Stimulated activated CD4-positive, alpha-beta T cell treated with anti-CD3 and anti-CD28 coated beads, Interleukin-12 subunit alpha, Interleukin-12 subunit beta, amount 100 ng/mL, for 24 hours (primary cell): ENCODE measurements at regions not wholly inside any gene's neighbourhood (a gene's known extent, or its start where the extent isn't known, plus 50 kb on each side); places are given as distances from the start of the nearest gene placed in this dataset.

Experiments used
- DNase-seq, 2 experiments: peaks; one replicate each; pipeline ENCODE4 v3.0.0-alpha.2; 2020; ENCODE audit warnings: low read depth in 2 of 2

DNA sequence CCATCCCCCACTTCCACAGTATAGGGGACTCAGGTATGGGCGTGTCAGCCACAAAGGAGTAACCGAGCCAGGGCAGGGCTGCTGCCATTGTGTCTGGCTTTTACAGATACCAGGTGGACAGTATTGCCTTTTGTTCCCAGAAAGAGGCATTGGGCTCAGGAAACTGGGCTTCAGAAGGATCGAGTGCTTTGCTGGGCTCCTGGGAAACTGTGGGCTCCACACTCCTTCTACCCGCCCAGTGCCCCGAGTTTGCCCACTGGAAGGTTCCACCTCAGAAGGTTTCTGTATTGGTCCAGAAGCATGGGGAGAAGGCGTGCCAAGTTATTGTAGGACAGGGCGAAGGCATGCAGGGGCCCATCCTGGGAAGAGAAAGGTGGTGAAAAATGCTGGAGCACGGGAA, 894.4 kb downstream of the TBC1D22A start:
- no peak for DNase-seq

DNA sequence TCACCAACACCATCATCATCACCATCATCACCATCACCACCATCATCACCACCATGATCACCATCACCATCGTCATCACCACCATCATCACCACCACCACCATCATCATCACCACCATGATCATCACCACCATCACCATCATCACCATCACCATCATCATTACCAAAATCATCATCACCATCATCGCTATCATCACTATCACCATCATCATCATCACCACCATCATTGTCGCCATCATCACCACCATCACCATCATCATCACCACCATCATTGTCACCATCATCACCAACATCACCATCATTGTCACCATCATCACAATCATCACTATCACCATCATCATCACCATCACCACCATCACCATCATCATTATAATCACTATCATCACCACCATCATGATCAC, 893.5 kb downstream of the TBC1D22A start:
- no peak for DNase-seq

DNA sequence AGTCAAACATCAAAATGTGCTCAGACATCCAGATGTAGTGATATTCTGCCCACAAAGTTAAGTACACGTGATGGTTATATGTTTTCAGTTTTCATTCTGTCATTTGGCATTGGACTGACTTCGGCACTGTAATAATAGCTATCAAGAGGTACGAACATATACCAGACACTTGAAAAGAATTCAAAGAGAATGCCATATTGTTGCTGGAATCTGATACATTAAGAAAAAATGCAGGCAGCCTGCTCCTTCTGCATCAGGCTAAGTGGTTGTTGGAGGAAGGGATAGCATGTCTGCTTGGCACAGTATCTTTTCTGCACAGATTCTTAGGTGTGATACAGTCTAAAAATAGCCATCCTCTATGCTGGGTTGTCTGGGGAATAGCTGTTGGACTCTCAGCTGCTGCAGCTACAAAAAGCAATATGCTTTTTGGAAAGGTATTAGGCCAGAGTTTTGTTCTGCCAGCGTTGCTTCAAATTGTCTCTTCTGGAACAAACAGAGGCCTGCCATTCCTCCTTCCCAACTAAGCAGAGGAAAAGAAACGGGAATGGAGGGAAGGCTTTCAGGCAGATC, 892.6 kb downstream of the TBC1D22A start:
- no peak for DNase-seq

DNA sequence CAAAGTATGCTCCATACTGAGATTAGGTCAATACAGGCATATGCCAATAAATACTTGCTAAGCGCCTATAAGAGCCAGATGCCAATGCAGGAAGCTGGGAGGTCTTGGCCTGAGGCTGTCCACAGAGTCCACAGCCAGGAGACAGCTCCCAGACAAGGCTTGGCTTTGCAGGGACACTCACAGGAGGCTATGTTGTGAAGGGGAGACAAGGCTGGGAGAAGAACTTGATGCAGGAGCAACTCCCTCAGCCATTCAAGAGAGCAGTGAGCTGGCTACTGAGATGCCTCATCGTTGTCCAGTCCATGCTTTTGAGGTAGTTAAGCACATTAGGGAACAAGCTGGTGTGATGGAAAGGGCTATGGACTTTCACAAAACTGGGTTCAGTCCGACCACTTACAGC, 891.5 kb downstream of the TBC1D22A start:
- DNase-seq: no peak

DNA sequence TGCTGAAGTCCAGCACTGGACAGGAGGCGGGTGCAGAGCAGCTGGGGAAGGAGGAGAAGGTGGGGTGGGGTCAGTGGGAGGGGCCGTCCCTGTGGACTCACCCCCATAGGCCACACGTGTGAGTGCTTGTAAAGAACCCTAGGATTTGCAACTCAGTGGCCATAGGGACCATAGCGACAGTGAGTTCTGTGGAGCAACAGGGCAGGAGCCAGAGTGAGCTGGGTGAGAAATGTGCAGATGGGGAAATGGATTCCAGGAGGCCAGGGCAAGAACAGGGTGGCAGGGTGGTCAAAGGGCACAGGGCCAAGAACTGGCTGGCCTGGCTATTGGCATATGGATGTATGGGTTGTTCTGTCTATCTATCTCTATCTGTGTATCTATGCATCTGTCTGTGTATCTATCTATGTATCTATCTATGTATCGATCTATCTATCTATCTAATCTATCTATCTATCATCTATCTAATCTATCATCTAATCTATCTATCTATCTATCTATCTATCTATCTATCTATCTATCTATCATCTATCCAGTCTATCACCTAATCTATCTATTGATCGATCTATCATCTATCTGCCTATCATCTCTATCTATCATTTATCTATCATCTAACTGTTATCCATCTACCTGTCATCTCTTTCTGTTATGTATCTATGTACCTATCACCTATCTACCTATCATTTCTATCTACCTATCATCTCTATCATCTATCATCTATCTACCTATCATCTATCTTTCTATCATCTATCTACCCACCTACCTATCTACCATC, 889.0 kb downstream of the TBC1D22A start:
- DNase-seq: no peak

DNA sequence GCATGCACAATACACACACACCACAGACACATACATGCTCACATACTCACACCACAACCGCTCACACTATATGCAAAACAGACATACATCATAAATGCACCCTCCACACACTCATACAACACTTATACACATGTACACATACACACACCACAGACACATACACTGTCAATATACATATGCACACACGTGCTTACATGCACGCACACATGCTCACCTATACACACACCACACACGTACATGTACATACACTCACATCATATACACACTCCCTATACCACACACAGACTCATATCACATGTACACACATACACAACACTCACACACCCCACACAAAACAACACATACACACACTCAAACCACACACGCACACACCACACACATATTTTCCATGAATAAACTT, 885.3 kb downstream of the TBC1D22A start:
- no peak for DNase-seq

DNA sequence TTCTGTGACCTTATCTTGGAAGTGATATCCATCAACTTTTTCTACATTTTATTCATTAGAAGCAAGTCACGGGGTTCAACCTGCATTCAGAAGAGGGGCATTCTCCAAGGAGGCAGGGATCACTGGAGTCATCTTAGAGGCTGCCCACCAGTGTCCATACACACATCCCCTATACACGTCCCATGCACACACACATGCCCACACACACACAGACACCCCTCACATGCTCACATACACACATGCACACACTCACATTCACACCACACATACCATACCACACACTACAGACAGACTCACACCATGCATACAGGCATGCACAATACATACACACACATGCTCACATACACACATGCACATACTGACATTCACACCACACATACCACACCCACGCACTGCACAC, 884.7 kb downstream of the TBC1D22A start:
- no peak for DNase-seq

DNA sequence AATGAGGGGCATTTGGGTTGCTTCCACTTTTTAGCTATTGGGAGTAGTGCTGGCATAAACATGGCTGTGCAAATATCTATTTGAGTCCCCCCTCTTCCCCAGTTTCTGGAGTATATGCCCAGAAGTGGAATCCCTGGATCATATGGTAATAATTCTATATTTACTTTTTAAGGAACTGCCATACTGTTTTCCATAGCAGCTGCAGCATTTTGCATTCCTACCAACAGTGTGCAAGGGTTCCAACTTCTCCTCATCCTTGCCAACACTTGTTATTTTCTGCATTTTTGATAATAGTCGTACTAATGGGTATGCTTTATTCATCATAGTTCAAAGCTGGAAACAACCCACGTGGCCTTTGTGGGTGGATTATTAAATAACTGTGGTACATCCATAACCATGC, 883.5 kb downstream of the TBC1D22A start:
- no peak for DNase-seq

DNA sequence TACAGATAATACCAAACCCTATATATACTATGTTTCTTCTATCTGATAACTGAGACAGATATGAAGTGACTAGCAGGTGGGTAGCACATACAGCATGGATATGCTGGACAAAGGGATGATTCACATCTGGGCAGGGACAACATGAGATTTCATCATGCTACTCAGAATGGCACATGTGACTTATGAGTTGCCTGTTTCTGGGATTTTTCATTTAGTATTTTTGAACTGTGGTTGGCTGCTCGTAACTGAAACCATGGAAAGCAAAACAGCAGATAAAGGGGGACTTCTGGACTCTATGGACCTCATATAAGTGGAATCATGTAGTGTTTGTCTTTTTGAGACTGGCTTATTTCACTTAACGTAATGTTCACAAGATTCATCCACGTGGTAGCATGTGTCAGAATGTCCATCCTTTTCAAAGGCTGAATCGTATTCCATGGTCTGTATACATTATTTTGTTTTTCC, 883.0 kb downstream of the TBC1D22A start:
- no peak for DNase-seq

DNA sequence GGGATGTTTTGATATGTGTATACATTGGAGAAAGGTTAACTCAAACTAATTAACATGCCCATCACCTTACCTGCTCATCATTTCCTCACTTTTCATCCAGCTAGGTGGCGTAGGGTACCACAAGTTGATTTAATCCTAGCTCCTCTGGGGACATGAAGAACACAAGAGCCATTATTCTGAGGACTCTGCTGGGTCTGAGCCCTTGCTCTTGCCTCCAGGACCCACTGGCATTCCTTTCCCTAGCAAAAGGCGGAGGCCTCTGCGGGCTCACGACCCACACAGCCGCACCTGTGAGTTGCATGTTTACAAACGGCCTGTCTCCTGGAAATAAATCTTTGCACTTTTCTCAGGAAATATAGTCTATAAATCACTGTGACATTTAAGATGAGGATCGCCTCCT, 871.9 kb downstream of the TBC1D22A start:
- DNase-seq: no peak

DNA sequence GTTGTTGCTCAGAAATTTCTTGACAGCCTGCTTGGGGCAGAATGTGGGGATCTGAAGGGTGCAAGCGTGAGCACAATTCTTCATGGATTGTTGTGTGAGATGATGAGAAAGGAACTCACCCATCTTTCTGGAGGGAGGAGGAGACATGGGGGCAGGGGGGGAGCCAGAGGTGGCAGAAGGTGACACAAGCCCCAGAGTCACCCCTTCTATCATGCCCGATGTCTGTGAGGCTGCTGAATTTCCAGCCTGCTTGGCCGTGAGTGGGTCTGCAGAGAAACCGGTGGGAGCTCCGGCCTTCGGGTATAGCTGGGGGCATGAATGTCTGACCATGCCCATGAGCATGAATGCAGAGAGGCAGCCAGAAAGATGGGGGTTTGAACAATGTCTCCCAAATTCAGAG, 870.7 kb downstream of the TBC1D22A start:
- no peak for DNase-seq

DNA sequence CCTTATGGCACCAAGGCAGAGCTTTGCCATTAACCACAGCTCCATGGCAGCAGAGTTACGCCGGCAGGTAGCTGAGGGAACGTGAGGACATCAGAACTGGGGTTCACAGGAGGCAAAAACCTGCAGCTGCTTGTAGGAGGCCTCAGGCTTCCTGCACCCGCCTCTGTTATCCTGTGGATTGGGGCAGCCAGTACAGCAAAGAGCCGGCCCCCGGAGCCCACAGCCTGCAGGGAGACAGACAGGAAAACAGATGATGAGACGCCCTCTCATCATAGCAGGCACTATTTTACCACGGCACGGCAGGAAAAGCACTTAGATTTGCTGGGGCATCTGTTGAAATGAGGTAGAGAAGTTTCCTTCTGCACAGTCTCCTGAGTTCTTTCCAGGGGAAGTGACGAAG, 870.3 kb downstream of the TBC1D22A start:
- no peak for DNase-seq

DNA sequence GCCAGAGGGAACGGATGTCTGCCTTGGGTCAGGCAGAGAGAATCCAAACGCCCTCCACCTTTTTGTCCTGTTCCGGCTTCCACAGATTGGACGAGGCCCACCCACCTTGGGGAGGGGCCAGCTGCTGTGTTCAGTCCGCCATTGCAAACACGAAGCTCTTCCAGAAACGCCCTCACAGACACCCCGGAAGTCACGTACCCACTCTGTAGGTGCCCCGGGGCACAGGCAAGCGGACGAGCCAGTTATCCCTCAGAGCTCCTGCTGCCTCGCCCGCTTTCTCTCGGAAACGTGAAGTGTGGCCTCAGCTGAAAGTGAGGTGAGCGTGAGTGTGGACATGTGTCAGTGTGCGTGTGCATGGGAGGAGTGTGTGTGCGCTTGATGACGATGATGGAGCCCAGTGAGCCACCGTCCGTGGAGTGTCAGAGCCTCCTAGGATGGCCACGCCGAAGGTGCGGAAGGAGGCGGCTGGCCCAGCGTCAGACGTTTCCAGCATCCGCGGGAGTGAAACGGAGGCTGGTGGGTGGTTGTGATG, 869.2 kb downstream of the TBC1D22A start:
- no peak for DNase-seq

DNA sequence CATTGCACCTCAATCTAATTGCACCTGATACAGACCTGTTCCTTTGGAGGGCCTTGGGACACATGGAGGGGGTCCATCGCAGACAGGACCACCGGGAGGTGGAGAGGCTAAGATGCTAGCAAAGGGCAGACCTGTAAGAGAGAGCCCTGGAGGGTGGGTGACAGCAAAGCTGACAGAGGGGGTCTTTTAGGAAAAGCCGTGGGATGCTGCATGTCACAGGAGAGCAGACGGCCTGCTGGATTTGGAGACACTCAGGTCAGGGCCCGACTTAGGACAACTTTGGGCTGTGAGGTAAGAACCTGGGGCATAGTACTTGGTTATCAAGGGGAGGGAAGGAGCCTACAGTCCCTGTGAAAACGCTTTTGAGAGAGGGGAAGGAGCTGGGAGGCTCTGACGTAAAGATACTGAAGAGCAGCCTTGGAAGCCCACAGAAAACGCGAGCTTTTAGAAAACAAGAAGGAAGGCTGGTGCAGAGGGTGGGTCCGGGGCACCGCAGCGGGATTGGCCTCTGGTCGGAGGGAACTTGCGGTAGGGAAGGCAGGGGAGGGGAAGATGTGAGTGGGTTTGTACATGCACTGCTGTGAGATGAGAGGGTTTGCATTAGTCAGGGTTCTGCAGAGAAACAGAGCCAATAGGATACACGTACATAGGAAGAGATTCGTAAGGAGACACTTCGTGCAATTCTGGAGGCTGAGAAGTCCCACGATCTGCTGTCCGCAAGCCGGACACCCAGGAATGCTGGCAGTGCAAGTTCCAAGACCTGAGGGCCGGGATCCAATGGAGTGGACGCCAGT, 868.5 kb downstream of the TBC1D22A start:
- no peak for DNase-seq

DNA sequence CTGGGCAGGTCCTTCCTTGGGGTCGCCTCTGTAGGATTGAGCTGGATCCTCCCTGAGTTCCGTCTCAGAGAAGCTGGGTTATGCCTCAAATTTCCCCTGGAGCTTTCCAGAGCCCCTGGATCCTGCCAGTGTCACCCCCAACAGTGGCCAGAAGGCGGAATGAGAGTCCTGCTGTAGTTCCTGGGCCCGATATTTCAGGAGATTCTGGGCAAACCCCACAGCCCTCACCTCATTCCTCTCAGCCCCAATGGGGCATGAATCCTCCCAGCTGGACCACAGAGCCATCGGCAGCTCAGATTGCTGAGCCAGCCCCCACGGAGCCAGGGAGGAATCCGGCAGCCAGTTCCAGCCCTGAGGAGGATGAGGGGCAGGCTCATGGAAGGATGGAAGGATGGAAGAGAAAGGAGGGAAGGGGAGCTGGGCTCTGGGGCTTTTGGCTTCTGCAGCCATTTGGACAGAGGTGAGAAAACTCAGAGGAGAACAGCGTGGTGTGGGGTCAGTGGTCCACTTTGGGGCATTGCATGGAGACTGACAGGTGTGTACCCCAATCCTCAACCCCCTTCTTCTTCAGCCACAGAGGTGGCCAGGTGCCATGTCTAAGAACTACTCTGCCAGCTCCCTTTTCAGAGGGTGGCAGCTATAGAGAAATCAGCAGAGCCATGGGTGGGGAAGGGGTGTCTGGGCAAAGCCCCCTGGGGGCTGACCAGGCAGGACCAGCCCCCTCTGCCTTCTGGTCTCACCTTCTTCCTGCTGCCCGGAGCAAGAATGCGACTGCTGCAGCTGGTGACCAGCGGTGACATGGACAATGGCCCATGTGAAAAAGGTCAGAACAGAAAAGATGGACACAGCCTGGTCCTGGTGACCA, 867.6 kb downstream of the TBC1D22A start:
- DNase-seq: no peak

DNA sequence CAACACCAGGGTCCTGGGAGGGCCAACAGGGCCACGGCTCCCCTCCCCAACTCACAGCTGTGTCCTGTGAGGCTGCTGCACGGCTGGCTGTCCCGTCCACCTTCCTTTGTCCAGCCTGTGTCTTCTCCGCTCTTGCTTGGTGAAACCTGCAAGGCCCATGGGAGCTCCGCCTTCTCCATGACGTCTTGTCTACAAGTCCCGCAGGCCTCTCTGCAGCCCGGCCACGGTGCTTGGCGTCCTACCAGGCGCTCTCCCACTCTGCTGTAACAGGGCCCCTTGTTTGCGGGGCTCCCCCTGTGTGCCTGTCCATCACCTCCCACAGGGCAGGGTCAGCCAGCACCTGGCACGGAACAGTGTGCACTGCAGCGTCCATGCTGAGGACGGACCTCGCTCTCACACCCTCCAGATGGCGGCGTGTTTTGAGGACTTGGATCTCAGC, 866.8 kb downstream of the TBC1D22A start:
- DNase-seq: no peak

DNA sequence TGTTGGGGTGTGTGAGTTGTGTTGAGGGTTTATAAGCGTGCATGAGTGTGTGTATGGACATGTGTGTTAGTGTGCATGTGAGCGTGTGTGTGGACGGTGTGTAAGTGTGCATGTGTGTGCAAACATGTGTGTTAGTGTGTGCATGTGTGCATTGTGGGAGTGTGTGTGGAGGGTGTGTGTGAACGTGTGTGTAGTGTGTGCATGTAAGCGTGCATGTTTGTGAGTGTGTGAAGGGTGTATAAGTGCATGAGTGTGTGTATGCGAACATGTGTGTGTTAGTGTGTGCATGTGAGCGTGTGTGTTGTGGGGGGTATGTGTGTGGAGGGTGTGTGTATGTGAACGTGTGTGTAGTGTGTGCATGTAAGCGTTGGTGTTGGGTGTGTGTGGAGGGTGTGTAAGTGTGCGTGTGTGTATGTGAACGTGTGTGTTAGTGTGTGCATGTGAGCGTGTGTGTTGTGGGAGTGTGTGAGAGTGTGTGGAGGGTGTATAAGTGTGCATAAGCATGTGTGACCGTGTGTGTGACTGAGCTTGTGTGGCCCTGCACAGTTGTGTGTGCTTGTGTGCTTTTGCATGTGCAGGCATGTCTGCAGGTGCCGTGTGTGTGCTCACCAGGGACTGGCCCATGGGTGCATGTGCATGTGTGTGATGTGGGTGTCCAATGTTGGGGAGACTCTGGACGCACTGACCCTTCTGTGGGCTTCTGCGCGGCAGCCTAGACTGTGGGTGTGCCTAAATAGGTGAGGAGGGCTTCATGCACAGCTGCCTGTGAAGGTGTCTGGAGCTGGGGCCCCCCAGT, 866.2 kb downstream of the TBC1D22A start:
- no peak for DNase-seq

DNA sequence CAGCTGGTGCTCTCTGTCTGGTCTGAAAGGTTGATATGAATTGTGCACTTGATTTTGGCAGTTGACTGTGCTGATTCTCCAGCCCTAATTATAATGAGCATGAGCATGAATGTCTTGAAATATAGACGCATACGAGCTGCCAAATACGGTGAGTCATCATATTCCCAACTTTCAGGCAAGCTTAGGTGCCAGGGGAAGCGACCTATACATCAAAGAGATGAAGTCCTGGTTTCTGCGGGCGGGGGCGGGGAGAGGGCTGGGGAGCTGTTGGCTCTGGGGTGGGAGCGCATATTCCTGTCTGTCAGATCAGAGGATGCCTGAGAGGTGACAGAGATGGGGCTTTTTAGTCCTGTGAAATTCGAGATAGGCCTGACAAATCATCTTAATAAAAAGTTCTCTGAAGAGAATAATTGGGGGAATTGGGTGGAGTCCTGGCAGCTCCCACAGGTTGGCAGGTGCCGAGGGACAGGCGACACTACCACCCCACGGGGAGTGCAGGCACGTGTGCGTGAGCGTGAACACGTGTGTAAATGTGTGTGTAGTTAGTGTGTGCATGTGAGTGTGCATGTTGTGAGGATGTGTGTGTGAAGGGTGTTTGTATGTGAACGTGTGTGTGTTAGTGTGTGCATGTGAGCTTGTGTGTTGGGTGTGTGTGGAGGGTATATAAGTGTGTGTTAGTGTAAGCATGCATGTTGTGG, 865.3 kb downstream of the TBC1D22A start:
- DNase-seq: no peak

DNA sequence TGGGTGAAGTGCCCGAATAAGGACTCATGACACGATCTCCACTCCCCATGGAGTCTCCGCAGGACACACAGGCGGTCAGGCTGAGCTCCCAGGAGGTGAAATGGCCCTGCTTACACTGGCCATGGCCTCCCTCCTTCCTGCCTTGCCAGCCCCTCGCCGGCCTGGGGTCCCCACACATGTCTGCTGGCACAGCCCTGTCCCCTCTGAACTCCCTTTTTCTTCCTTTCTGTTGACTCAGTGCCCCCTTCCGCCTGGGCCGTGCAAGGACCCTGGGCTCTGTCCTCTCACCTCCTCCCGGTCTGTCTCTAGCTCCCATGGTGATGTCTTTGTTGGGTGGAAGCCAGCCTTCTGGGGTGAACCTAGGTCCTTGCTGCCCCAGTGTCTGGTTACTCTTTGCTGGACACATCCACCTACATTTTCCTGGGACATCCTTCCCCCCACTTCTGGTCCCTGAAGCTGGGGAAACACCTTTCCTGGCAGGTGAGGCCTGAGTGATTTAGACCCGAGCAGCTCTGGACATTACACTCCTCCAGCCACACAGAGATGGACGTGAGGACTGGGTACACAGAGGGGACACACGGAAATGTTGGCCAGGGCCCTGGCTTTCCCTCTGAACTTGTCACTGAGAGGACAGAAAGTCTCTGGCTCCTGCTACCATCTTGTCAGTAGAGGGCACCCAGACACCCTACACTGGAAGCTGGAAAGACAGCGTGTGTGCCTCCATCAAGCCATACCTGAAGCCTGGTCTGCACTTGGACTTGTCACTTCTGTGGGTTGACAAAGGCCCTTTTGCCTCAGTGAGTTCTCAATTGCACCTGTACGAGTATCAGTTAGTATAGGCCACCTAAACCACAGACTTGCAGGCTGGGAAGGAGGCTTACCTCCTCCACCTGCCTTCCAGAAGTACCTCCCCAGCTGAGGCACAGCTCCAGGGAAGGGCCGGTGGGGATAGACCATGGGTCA, 864.3 kb downstream of the TBC1D22A start:
- no peak for DNase-seq
